HG02970 (cell line): ENCODE measurements at regions not wholly inside any gene's neighbourhood (a gene's known extent, or its start where the extent isn't known, plus 50 kb on each side); places are given as distances from the start of the nearest gene placed in this dataset.
"Not testable (repeated sequence)": the region's sequence is repeated elsewhere in the genome, so short reads cannot be mapped to it uniquely, and the experiment has no call there.

ENCODE experiments used
- ATAC-seq: cut with Tn5 transposase; IDR thresholded peaks from one replicate; pipeline ENCODE4 v1.9.1; 2021; ENCODE audit warnings: mild to moderate bottlenecking, moderate library complexity, moderate number of reproducible peaks; ENCODE audit not compliant: unreplicated experiment, low FRiP score

DNA sequence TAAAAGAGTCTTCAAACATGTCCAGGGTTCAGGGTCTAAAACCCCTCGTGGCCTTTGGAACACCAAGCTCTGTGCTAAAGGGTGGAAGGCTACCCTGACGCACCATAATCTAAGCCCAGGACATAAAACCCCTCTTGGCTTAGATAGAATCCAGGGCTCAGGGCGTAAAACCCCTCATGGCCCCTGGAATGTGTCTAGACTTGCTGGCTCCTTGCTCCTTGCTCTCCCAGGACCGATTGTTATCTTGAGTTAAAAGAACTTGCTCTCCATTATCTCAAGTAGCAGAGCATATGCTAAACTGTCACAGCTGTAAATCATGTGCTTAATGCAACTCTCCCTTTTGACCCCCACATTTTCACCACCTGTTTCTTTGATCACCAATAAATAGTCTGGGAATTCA is 758.1 kb upstream of the SLC8A1 start:
- not testable (repeated sequence) for ATAC-seq

DNA sequence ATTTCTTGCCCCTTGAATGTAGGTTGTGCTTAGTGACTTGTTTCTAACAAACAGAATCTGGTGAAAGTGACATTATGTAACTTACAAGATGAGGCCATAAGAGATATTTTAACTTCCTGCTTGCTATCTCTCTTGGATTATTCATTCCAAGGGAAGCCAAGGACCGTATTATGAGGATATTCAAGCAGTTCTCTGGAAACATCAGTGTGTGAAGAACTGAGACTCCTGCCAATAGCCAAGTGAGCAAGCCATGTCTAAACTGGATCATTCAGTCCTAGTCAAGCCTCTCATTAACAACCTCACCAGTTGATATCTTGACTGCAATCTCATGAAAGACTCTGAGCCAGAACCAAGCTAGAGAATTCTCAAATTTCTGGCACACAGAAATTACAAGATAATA is 765.1 kb upstream of the SLC8A1 start:
- no peak for ATAC-seq

DNA sequence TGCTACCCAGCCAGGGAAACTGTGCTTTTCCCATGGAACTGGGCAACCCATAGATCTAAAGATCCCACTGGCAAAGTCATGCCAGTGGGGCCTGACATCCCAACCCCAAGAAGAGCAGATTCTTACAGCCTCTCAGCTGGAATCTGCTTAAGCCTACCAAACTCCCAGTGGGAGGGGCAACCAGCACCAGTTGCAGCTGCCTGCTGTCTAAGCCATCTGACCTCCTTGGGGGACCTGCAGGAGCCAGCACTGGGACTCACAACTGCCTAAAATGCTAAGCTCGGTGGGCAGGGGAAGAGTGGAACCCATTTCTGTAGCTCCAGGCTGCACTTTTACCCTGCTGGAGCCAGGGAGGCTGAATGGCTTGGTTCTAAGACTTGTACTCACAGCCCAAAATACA is 770.7 kb upstream of the SLC8A1 start:
- no peak for ATAC-seq

DNA sequence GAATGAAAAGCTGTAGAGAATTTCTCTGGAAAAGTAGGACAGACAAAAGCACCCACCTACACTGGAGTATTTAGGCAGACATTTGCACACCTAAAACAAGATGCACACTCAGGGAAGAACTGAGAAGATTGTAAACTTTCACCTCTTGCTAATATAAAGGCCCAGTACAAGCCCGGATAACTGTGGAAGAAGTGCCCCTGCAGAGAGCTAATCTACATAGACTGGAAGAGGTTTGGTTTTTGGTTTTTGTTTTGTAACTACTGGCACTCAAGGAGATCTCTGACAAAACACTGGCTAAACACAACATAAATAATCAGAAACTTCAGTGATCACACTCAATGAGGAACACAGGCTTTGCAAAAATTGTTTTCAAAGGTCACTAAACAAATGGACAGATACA is 782.2 kb upstream of the SLC8A1 start:
- no peak for ATAC-seq

DNA sequence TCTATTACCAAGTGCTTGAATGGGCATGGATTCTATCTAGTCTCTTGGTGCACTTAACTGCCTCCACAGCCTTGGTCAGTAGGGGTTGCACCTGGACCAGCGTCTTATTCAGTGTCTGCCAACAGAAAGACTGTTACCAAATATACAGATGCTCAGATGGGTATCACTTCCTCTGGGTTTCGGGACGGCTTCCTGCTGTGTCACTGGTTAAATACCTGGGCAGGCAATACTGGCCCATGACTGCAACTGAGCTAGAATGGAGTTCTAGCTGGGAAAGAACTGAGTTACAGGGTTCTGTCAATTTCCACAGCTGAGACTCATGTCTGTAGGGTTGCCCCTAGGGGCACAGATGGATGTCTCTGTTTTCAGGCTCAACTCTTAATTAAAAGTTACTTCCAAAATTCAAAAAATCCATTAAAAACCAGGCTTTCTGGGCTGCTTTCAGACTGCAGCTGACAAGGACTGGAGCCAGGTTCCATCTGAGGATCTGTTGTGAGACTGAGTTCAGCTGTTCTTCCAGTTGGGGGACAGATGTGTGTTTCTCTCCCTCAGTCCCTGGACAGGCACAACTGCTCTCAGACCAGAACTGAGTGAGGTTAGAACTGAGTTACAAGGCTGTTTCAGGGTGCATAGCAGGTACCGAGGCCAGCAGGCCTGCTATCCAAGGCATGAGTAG is 789.6 kb upstream of the SLC8A1 start:
- peak; percentile 55 for ATAC-seq

DNA sequence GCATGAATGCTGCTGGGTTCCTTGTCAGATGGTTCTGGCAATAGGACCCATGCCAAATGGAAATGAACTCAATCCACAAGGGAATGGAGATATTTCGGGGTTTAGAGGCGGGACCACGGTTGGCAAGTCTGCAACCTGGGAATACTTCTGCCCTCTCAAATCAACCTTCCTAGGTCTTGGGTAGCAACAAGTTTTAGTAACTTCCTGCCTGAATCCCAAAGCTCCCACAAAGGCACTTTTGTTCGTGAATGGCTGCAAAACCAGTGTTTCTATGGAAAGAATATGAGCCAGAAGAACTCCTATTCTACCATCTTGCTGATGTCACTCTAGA is 790.1 kb upstream of the SLC8A1 start:
- no peak for ATAC-seq

DNA sequence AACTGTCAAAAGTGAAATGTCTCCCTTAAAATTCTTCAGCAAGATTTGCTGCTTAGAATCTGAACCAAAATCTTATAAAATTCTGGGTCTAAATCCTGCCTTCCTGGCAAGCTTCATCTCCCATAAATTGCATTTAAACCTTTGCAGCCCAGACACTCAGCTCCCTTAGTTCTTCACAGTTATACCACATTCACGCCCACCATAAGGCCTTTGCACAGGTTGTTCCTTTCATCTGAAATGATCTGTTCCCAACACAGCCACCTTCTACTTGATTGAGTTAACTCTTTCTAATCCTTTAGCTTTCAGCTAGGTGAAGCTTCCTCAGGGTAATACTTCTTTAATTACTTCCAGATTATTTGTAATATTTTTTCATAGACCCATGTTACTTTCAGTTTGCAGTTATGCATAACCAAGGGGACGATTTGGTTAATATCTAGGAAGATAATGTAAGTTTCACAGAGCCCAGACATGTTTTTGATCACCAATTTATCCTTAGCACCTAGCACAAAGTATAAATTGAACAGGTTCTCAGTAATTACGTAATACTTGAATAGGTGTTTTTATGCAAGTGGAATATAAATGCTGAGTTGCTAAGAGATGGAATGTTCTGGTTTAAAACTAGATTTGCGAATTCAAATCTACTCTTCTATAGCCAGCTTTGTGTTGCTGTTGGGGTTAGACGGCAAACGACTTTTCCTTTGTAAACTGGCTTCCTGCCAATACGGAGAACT is 779.7 kb upstream of the PKDCC start:
- no peak for ATAC-seq

DNA sequence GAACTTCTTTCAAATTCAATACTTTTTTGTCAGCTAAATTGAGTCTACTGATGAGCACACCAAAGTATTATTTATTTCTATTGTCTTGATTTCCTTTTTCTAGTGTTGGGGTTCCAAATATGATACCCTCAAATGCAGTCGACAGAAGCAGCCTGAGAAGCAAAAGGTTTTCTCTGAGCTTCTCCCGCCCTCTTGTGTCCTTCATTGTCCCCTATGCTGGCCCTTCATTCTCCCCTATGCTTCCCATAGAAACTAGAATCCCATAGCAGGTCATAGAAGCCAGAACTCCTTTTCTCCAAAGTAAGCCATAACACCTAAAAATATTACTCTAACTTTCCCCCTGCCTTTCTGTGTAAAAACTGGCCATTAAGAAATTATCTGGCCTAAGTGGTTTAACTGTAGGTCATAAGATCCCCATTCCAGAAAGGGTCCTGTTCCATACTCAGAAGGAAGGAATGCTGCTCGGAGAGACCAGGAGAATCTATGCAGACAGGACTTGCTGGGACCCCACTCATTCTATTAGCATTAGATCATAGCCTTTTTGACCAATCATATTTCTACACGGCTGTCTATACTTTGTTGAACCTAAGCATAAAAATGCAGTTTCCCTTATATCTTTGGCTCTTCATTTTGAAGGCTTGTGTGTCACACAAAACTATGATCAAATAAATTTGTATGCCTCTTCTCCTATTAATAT is 764.6 kb upstream of the PKDCC start:
- ATAC-seq: no peak

DNA sequence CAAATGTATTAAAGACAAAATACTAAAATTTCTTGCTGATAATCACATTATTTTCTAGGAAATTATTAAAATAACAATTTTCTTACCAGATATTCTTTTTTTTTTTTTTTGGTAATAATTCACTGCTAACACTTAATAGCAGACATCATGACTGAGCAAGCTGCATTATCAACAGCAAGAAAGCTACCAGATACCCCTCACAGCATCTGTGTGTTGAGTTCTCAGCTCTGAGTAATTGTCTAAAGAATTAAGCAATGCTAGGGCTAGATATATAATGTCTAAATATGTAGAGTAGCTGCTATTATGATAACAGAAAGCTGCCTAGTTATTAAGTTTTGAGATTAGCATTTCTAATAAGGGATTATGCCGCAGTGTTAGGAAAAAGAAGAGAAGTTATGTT is 754.3 kb upstream of the PKDCC start:
- ATAC-seq: no peak

DNA sequence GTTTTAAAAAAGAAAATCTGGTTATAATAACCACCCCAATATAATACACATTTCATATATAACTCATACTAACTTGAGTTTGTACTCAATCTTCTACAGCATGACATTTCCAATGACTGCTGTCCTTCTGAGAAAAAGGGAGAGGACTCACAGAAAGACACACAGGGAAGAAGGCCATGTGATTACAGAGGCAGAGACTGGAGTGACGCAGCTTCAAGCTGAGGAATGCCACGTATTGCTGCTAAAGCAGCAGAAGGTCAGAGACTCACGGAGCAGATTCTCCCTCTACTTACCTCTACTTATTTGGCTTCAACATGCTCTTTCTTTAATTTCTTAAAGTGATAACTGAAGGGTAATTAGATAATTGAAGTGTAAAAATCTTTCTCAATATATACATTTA is 753.5 kb upstream of the PKDCC start:
- ATAC-seq: no peak

DNA sequence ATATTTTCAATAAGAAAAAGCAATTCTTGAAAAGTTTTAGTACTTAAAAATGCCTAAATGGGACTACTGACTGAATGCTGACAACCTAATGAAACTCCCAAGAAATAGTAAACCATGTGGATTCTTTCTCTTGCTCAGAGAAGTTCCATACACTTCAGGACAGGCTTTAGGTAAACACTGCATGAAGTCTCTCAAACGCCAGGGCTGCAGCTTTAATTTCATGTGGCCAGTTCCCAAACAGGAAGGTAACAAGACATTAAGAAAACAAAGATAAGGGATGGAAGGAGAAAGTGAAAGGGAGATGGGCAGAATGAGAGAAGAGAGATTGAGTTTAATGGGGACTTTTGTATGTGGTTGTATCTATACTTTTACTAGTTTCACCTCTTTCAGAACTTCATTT is 734.7 kb upstream of the PKDCC start:
- no peak for ATAC-seq

DNA sequence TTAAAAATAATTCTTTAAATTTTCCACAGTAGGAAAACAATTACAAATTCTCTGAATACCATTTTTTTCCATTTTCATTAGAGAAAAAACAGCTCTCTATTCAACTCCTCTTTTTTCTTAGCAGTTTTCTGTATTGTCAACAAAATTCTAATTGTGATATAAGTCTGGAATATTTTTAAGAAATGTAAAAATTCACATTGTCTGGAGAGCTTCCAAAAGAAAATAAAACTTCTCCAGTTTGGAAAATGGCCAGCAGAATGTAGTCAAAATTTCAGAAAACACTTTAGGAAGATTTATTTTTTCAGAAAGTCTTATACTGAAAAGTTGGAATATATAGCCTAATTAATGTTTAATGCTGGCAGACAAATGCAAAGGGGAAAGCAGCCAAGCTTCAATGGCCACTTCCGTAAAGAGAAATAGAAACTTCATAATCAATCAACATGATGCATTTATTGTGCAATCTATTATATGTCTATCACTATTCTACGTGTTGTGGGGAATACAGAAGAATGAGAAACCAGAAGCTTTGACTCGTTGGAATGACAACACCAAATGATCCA is 733.2 kb upstream of the PKDCC start:
- ATAC-seq: no peak

DNA sequence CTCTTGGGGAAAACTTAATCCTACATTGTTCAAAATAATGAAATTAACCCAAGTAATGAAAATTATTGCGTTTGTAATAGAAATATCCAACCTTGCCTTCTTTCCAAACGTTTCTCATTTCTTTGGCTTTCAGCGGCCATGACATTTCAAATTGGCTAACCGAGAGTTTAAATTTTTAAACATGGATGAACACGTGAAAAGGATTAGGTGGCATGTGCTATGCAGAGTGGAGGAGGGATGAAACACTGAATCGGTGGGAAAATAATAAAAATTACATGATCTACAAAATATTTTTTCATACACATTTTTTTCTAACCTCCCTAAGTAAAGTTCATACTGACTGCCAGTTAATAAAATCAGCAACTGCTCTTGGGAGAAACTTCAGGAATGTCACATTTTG is 728.4 kb upstream of the PKDCC start:
- no peak for ATAC-seq

DNA sequence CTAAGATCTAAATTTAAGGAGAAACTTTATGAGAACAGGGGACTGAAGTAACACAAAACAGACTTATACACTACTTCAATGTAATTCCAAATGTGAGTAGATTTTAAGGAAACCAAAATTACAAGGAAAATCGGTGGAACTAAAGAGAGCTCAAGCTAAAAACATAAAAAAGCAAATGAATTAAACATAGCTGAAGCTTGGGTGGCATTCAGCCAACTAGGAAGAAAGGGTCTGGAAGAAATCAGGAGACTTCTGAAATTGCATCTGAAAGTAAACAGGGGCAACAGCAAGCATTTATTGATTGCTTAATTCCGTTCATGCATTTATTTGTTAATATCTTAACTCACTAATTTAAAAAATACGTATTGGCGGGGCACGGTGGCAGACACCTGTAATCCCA is 727.3 kb upstream of the PKDCC start:
- ATAC-seq: no peak

DNA sequence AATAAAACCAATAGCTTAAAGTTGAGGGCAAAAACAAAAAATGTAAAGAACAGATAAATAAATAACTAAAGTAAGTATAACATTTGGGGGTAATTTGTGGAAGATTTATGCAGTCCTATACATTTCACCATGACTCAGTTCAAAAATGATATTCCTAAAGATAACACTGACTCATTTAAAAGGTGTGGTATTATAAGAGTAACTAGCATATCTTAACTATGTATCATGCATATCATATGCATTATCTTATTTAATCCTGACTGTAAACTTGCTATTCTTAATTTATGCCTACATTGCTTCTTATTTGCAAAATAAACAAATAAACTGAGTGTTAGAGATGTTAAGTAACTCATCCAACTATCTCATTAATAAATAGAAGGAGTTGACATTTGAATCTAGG is 726.5 kb upstream of the PKDCC start:
- no peak for ATAC-seq

DNA sequence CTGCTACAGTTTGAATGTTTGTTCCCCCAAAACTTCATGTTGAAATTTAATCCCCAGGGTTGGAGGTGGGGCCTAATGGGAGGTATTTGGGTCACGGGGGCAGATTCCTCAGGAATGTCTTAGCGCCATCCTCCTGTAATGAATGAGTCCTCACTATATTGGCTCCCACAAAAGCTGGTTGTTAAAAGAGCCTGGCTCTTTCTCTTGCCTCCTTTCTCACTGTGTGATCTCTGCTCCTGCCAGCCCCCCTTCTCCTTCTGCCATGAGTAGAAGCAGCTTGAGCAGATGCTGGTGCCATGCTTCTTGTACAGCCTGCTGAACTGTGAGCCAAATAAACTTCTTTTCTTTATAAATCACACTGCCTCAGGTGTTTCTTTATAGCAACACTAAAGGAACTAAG is 721.0 kb upstream of the PKDCC start:
- ATAC-seq: no peak

DNA sequence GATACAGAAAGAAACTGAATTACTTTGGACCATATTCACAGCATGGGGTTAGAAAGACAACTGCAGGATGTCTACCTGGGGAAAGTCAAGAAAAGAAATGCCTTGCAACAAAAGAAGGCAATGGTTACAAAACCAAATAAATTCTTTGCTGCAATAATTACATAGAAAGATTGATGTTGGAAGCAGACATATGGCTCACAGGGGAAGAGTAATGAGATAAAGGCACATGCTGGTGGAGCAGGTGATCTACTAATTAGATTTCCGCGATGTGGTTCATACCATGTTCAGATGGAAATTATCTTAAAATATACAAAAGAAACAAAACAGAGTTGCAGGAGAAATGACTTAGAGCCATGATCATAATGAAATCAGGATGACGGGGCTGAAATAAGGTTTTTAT is 718.8 kb upstream of the PKDCC start:
- no peak for ATAC-seq

DNA sequence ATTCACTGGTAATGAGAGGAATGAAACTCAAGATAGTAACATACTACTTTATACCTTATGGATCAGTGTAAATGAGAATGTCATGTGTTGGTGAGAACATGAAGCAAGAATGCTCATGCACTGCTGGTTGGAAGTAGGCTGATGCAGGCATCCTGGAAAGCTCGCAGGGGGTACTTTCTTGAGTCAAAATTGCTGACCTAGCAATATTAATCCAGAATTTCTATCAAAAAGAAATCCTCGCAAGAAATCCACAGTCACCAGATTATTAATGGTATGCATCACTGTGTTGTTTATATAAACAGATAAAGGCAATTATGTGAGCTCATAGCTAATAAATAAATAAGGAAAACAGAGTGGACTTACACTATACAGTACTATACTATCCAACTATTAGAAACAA is 713.7 kb upstream of the PKDCC start:
- no peak for ATAC-seq

DNA sequence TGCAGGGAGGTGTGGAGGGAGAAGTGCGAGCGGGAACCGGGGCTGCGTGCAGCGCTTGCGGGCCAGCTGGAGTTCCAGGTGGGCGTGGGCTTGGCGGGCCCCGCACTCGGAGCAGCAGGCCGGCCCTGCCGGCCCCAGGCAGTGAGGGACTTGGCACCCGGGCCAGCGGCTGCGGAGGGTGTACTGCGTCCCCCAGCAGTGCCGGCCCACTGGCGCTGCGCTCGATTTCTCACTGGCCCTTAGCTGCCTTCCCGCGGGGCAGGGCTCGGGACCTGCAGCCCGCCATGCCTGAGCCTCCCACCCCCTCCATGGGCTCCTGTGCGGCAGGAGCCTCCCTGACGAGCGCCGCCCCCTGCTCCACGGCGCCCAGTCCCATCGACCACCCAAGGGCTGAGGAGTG is 712.2 kb upstream of the PKDCC start:
- ATAC-seq: not testable (repeated sequence)

DNA sequence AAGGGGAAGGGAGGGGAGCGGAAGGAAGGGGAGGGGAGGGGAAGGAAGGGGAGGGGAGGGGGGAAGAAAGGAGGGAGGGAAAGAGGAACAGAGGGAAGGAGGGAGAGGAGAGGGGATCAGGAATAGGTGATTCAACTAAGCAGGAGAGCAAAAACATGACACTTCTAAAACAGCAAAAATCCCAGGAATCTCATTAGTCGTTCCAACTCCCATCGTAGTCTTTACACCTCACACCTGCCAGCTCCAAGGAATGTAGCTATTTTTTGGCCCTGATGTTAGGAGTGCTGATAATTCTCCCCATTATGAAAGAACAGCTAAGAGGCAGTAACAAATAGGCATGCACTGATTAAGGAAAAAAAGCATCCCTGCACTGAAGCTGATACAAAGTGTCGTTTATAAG is 709.9 kb upstream of the PKDCC start:
- no peak for ATAC-seq

DNA sequence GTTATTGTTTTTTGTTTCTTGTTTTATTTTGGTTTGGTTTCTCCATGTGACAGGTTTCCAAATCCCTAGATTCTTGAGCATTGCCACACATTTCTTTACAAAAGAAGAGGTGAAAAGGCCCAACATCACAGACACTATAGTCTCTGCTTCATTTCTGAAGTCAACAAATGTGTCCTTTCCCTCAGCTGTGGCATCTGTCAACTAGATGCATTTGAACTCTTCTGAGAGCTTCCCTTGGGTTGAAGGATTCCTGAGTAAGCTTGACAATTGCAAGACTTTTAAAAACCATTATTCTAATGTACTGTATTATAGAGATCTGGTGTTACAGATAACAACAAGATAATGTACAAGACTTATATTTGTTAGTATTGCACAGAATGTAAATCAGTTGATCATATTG is 703.3 kb upstream of the PKDCC start:
- no peak for ATAC-seq

DNA sequence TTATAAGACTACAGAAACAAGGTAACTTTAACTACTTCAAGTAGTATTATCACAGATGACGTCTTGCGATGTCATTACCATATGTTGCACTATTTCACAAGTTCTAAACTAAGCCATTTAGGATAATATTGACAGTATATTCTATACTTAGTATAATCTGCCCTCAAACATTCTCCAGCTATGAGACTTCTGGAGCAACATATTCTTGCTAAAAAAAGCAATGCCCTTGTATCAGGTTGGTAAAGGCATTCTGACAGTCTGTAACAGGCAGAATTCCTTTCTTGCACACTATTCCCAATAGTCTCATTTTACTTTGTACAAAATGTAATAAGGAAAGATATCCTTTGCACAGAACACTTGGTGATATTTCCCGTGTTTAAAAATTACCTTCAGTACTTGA is 694.8 kb upstream of the PKDCC start:
- no peak for ATAC-seq
